ENCODE measurements at regions not wholly inside any gene's neighbourhood (a gene's known extent, or its start where the extent isn't known, plus 50 kb on each side); places are given as distances from the start of the nearest gene placed in this dataset.
"Not testable (repeated sequence)": the region's sequence is repeated elsewhere in the genome, so short reads cannot be mapped to it uniquely, and the experiment has no call there.

DNA sequence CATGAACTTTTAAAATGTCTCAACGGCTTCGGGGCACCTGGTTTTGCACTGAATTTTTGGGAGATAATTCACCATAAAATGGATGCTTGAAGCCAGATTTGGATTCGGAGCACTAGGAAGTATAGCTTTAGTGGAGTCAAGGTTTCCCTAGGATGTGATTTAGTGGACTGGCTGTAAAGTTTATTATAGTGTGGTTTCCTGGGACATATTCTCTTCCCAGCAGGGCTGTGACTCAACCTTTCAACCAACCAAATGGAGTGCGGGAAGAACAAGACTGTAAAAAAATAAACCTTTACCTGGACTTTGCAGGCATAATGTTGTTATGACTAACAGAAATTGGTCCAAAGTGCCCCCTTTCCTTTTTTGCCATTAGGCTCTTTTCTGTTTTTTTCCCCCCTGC, 327.4 kb upstream of the MAN1A1 start:
- no peak for DNase-seq (ENCODE audit: low read depth in 1 of 2, low spot score in 1 of 2)

DNA sequence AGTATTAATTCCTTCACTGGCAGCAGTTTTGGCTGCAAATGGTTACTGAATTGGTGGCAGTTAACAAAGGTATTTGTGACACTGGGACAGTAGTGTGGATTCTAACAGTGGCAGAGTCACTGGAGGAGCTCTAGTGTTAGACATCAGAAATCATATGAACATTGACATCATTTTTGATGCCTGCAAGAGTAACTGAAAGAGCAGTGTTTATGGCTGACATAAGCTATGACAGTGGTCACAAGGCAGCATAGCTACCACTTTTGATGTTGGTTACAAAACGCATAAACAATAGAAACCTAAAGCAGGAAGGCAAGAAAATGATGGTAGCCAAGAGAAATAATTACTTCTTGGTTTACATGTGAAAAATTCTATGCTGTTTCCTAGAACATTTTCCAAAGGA, 326.7 kb upstream of the MAN1A1 start:
- DNase-seq (ENCODE audit: low read depth in 1 of 2, low spot score in 1 of 2), result no peak

- DNase-seq (ENCODE audit: low read depth in 1 of 2, low spot score in 1 of 2), result no peak
Measured at GRCh38 chr6:119673741-119674140, 324.2 kb upstream of the MAN1A1 start.

DNA sequence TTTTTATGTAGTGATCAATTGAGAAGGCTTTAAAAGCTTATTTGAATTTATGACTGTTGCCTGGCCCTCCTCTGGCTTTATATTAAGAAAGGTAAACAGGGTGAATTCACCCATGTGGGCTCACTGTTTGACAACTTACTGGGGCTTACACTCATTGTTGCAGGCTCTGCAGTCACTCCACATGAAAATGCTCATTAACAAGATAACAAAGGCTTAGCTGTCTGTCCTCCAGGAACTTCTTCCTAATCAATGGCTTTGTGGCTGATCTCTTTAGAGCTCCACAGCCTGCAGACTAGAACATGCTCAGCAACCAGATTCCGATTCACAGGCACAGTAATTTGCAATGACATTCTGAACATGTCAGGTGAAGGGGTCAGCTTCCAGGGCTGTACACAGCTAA, 323.2 kb upstream of the MAN1A1 start:
- DNase-seq (ENCODE audit: low read depth in 1 of 2, low spot score in 1 of 2), result no peak

GRCh38 chr6:119671105-119671504, 321.5 kb upstream of the MAN1A1 start:
- DNase-seq (ENCODE audit: low read depth in 1 of 2, low spot score in 1 of 2), result no peak

DNA sequence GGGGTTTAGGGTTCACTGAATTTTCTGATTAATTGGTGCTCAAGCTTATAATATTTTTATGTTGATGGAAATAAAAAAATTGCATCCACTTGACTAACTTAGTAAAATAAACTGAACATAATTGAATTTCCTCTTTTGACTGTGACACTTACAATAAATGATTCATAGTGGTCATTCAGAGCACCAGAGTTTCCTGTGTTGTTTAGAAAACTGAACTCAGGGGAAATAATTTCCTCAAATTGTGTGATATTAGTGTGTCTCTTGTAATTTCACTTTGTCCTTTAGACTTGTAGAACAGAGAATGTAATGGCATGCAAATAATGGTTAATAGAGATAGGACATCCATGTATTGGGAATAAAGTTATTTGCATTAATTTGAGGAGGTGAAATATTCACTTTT, 319.7 kb upstream of the MAN1A1 start:
- DNase-seq (ENCODE audit: low read depth in 1 of 2, low spot score in 1 of 2), result no peak

GRCh38 chr6:119665432-119665831, 315.9 kb upstream of the MAN1A1 start:
- DNase-seq (ENCODE audit: low read depth in 1 of 2, low spot score in 1 of 2), result not testable (repeated sequence)

DNA sequence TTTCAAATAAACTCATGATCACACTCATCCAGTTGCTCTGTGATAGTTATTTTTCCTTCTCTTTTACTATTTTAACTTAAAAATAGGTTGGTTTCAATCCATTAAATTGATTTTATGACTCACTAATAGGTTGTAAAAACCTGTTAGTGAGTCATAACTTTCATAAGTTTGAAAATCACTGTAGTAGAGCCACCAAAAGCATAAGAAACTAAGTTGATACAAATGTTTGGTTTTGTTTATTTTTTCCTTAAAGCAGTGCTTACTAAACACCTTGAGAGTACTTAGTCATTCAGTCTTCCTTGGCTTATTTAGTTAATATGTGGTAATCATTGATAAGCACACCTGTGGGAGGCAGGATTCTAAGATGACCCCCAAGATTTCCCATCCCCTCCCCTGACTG, 312.1 kb upstream of the MAN1A1 start:
- no peak for DNase-seq (ENCODE audit: low read depth in 1 of 2, low spot score in 1 of 2)

DNA sequence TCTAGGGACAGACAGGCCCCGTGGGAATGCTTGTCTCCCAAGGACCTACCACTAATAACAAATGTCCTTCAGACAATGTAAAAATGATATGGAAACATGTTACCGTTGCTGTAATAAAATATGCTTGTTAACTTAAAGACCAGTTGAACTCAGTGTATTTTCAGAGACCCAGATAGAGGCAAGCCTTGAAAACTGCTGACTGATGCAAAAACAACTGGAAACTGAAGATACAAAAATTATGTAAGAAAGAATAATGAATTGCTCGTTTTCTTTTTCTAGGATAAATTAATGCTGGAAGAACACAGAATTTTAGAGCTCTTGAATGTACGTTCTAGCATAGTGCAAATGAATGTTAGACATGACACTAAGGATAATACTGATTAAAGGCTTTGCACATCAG, 311.5 kb upstream of the MAN1A1 start:
- no peak for DNase-seq (ENCODE audit: low read depth in 1 of 2, low spot score in 1 of 2)

DNA sequence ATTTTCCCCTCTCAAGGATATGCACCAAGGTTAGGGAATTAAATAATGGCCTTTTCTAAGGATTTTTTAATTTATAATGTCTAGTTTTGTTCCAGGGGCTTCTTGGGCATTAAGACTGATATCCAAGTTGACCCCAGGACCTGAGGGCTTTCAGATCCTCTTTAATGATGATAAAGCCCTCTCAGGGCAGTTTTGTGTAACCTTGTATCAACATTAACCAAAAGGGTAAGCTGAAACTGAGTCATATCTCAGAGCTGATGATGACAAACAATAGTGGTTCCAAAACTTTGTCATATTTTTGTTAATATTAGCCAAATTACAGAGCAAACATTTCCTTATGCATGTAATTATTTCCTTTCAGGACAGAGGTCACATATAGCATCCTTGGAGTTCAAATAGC, 309.4 kb upstream of the MAN1A1 start:
- no peak for DNase-seq (ENCODE audit: low read depth in 1 of 2, low spot score in 1 of 2)

- DNase-seq (ENCODE audit: low read depth in 1 of 2, low spot score in 1 of 2), result no peak
Measured at GRCh38 chr6:119655124-119655523, 305.6 kb upstream of the MAN1A1 start.

- DNase-seq (ENCODE audit: low read depth in 1 of 2, low spot score in 1 of 2), result no peak
Measured at GRCh38 chr6:119653329-119653728, 303.8 kb upstream of the MAN1A1 start.

- DNase-seq (ENCODE audit: low read depth in 1 of 2, low spot score in 1 of 2), result no peak
Measured at GRCh38 chr6:119649531-119649930, 300.0 kb upstream of the MAN1A1 start.

DNA sequence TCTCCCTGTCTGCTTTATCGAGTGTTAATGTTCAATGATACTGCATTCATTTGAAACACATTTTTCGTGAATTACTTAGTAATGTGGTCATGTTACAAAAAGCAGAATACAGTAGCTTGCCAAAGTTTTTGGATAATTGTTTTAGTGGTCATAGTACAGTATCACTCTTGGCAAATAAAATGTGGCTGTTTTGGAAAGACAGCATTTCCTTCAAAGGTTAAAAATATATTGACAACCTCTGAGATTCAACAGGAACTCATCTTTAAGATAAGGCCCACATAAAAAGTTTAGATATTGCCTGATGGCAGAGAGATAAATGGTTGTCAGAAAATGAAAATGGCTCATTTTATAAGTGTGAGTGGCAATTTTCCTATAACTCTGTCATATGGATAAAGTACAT, 297.7 kb upstream of the MAN1A1 start:
- no peak for DNase-seq (ENCODE audit: low read depth in 1 of 2, low spot score in 1 of 2)

- no peak for DNase-seq (ENCODE audit: low read depth in 1 of 2, low spot score in 1 of 2)
Measured at GRCh38 chr6:119643876-119644275, 294.3 kb upstream of the MAN1A1 start.

- no peak for DNase-seq (ENCODE audit: low read depth in 1 of 2, low spot score in 1 of 2)
Measured at GRCh38 chr6:119637768-119638167, 288.2 kb upstream of the MAN1A1 start.

DNA sequence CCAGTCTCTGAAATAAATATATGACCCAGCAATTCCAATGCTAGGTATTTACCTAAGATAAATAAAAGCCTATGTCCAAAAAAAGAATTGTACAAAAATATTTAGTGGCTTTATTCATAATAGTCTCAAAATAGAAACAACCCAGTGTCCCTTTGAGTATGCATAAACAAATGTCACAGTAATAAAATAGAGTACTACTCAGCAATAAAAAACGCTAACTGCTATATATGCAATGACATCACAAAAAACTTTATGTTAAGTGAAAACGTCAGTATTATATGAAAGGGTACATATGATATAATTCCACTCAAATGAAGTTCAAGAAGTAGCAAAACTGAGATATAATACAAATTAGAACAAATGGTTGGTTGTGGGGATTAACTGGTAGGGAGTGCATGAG, 286.5 kb upstream of the MAN1A1 start:
- no peak for DNase-seq (ENCODE audit: low read depth in 1 of 2, low spot score in 1 of 2)

GRCh38 chr6:119633461-119633860, 283.9 kb upstream of the MAN1A1 start:
- no peak for DNase-seq (ENCODE audit: low read depth in 1 of 2, low spot score in 1 of 2)

DNA sequence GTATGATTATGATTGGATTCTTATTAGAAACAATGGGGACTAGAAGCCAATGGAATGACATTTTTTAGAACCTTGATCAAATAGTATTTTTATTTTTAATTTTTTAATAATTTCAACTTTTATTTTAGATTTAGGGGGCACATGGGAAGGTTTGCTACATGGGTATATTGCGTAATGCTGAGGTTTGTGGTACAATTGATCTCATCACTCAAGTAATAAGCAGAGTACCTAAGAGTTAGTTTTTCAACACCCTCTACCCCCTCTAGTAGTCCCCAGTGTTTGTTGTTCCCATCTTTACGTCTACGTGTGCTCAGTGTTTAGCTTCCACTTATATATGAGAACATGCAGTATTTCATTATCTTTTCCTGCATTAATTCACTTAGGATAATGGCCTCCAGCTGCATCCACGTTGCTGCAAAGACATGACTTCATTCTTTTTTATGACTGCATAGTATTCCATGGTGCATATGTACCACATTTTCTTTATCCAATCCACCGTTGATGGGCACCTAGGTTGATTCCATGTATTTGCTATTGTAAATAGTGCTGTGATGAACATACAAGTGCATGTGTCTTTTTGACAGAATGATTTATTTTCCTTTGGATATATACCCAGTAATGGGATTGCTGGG, 281.1 kb upstream of the MAN1A1 start:
- DNase-seq (ENCODE audit: low read depth in 1 of 2, low spot score in 1 of 2), result no peak

- DNase-seq (ENCODE audit: low read depth in 1 of 2, low spot score in 1 of 2), result no peak
Measured at GRCh38 chr6:119628691-119629594, 279.4 kb upstream of the MAN1A1 start.

- DNase-seq (ENCODE audit: low read depth in 1 of 2, low spot score in 1 of 2), result no peak
Measured at GRCh38 chr6:119627908-119628669, 278.5 kb upstream of the MAN1A1 start.

Data from activated CD4-positive, alpha-beta T cell treated with anti-CD3 and anti-CD28 coated beads, Interleukin-2, amount 50 U/mL, for 24 hours (primary cell).